ENCODE measurements at regions not wholly inside any gene's neighbourhood (a gene's known extent, or its start where the extent isn't known, plus 50 kb on each side); places are given as distances from the start of the nearest gene placed in this dataset.
A peak's percentile ranks its signal among the peaks of the same experiment; 100 is the strongest.

GRCh38 chr5:147037515-147038205 is 159.1 kb upstream of the PPP2R2B start:
- DNase-seq (ENCODE audit: low read depth), result peak; percentile 94

GRCh38 chr5:147040856-147041255 is 162.3 kb upstream of the PPP2R2B start:
- no peak for DNase-seq (ENCODE audit: low read depth)

GRCh38 chr5:147044572-147045273 is 166.2 kb upstream of the PPP2R2B start:
- DNase-seq (ENCODE audit: low read depth), result peak; percentile 31

GRCh38 chr5:147045290-147045689 is 166.7 kb upstream of the PPP2R2B start:
- no peak for DNase-seq (ENCODE audit: low read depth)

- DNase-seq (ENCODE audit: low read depth), result peak; percentile 40
Observed at GRCh38 chr5:147046281-147046680, 167.7 kb upstream of the PPP2R2B start.

GRCh38 chr5:147046894-147047293 is 168.3 kb upstream of the PPP2R2B start:
- no peak for DNase-seq (ENCODE audit: low read depth)

GRCh38 chr5:147049764-147050163 is 171.2 kb upstream of the PPP2R2B start:
- no peak for DNase-seq (ENCODE audit: low read depth)

- DNase-seq (ENCODE audit: low read depth), result no peak
Observed at GRCh38 chr5:147050172-147050571, 171.6 kb upstream of the PPP2R2B start.

GRCh38 chr5:147051193-147051592 is 172.6 kb upstream of the PPP2R2B start:
- DNase-seq (ENCODE audit: low read depth), result peak; percentile 68

- no peak for DNase-seq (ENCODE audit: low read depth)
Observed at GRCh38 chr5:147052519-147052918, 174.0 kb upstream of the PPP2R2B start.

- no peak for DNase-seq (ENCODE audit: low read depth)
Observed at GRCh38 chr5:147055089-147055826, 176.7 kb upstream of the PPP2R2B start.

GRCh38 chr5:147055850-147056566 is 177.5 kb upstream of the PPP2R2B start:
- DNase-seq (ENCODE audit: low read depth), result no peak

- no peak for DNase-seq (ENCODE audit: low read depth)
Observed at GRCh38 chr5:147057051-147057450, 177.8 kb upstream of the STK32A start.

GRCh38 chr5:147061431-147061830 is 173.4 kb upstream of the STK32A start:
- no peak for DNase-seq (ENCODE audit: low read depth)

GRCh38 chr5:147062427-147062826 is 172.4 kb upstream of the STK32A start:
- DNase-seq (ENCODE audit: low read depth), result no peak

- DNase-seq (ENCODE audit: low read depth), result no peak
Observed at GRCh38 chr5:147063943-147064342, 170.9 kb upstream of the STK32A start.

- no peak for DNase-seq (ENCODE audit: low read depth)
Observed at GRCh38 chr5:147065071-147065470, 169.8 kb upstream of the STK32A start.

- no peak for DNase-seq (ENCODE audit: low read depth)
Observed at GRCh38 chr5:147068998-147069397, 165.8 kb upstream of the STK32A start.

- DNase-seq (ENCODE audit: low read depth), result no peak
Observed at GRCh38 chr5:147072622-147073021, 162.2 kb upstream of the STK32A start.

- DNase-seq (ENCODE audit: low read depth), result no peak
Observed at GRCh38 chr5:147073098-147073497, 161.7 kb upstream of the STK32A start.

- no peak for DNase-seq (ENCODE audit: low read depth)
Observed at GRCh38 chr5:147075187-147075586, 159.6 kb upstream of the STK32A start.

GRCh38 chr5:147080391-147080790 is 154.4 kb upstream of the STK32A start:
- DNase-seq (ENCODE audit: low read depth), result no peak
